Esophagus squamous epithelium (tissue), 4 donors: ENCODE measurements at regions not wholly inside any gene's neighbourhood (a gene's known extent, or its start where the extent isn't known, plus 50 kb on each side); places are given as distances from the start of the nearest gene placed in this dataset.

Source experiments
- POLR2A ChIP-seq, 4 donors: fragments of 450-650 bp; IDR thresholded peaks; one replicate each; pipeline ENCODE4 v1.6.1; 2017; ENCODE audit warnings: antibody characterized with exemption in 4 of 4, mild to moderate bottlenecking in 4 of 4, moderate library complexity in 3 of 4
- TF ChIP-seq, protein P1 (sequence below), 6 experiments: fragments of 450-650 bp in 4 of 6; fragments of 200-600 bp in 2 of 6; sonication (generic) in 2 of 6; IDR thresholded peaks; one replicate each; pipeline ENCODE4 v1.5.1; 2016 to 2019; ENCODE audit warnings: antibody characterized with exemption in 6 of 6, mild to moderate bottlenecking in 4 of 6, moderate library complexity in 4 of 6

DNA sequence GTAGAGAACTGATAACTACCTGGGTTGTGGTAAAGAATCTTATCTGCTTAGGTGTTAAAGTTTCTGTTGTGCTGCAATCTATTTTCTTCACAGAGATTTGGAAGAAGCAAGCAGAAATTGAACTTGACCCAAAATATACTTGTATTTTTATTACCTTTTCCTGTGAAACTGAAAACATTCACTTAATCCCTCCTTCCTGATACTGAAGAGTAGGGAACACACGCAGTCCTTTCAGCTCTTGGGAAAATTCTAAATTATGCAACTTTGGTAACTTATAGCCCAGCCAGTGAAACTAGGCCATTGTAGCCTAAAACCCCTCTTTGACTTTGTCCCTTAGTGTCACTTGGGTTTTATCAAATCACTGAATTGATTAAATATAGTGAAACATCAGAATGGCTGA lies 128.4 kb upstream of the MEIS1 start:
- TF ChIP-seq, protein P1, sequence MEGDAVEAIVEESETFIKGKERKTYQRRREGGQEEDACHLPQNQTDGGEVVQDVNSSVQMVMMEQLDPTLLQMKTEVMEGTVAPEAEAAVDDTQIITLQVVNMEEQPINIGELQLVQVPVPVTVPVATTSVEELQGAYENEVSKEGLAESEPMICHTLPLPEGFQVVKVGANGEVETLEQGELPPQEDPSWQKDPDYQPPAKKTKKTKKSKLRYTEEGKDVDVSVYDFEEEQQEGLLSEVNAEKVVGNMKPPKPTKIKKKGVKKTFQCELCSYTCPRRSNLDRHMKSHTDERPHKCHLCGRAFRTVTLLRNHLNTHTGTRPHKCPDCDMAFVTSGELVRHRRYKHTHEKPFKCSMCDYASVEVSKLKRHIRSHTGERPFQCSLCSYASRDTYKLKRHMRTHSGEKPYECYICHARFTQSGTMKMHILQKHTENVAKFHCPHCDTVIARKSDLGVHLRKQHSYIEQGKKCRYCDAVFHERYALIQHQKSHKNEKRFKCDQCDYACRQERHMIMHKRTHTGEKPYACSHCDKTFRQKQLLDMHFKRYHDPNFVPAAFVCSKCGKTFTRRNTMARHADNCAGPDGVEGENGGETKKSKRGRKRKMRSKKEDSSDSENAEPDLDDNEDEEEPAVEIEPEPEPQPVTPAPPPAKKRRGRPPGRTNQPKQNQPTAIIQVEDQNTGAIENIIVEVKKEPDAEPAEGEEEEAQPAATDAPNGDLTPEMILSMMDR (IDR thresholded peaks at IDR 0.05): no peak
- TF ChIP-seq POLR2A (IDR thresholded peaks at IDR 0.05): no peak
